Renal cortical epithelial cell (primary cell): ENCODE measurements at regions not wholly inside any gene's neighbourhood (a gene's known extent, or its start where the extent isn't known, plus 50 kb on each side); places are given as distances from the start of the nearest gene placed in this dataset.

Experiments
- DNase-seq: peaks from one replicate; pipeline ENCODE4 v3.0.0-alpha.2; 2011; ENCODE audit warnings: low read depth

DNA sequence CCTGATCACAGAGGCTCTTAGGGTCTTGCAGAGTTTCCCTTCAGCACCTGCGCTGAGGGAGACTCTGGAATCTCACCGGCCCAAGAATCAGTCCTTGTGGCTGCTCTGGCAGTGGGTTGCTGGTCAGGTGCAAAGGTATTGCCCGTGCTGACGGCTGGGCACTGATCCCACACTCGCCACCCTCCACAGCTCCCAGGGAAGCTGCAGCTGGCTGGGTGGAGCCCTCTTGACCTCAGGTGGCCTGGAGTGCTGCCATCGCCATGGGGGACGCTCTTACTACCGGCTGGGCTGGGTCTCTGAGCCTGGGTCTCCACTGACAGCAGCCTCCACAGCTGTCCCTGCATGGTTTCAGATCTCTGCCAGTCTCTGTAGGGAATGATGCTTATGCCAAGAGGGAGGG, 52.6 kb upstream of the EPHB3 start:
- no peak for DNase-seq

DNA sequence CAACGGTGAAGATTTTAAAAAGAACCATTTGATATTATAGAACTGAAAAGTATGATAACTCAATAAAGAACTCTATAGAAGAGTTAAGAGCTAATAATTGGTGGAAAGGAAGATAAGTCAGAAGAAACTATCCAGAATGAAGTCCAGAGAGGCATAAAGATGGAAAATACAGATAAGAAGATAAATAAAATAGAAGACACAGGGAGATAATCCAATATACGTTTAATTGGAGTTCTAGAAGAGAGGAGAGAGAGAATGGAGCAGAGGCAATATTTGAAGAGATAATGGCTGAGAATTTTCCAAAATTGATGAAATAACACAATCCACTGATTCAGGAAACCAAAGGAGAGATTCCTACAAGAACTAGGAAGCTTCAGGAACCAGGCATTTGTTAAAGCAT, 49.8 kb upstream of the EPHB3 start:
- DNase-seq = no peak
